NOMO-1 treated with dmso at 0.1 percent for 144 hours (cell line): ENCODE measurements at regions not wholly inside any gene's neighbourhood (a gene's known extent, or its start where the extent isn't known, plus 50 kb on each side); places are given as distances from the start of the nearest gene placed in this dataset.
"Not testable (repeated sequence)": the region's sequence is repeated elsewhere in the genome, so short reads cannot be mapped to it uniquely, and the experiment has no call there.

Experiments
- DNase-seq: peaks from one replicate; lab custom pipeline; 2025; ENCODE audit not compliant: unreplicated experiment; lab: John Stamatoyannopoulos, UW

- no peak for DNase-seq
These were observed 92.3 kb downstream of the BLID start for GRCh38 chr11:122023614-122024250.

- no peak for DNase-seq
These were observed 93.4 kb downstream of the BLID start for GRCh38 chr11:122022646-122023045.

GRCh38 chr11:122020902-122021301 is 95.1 kb downstream of the BLID start:
- DNase-seq, result no peak

DNA sequence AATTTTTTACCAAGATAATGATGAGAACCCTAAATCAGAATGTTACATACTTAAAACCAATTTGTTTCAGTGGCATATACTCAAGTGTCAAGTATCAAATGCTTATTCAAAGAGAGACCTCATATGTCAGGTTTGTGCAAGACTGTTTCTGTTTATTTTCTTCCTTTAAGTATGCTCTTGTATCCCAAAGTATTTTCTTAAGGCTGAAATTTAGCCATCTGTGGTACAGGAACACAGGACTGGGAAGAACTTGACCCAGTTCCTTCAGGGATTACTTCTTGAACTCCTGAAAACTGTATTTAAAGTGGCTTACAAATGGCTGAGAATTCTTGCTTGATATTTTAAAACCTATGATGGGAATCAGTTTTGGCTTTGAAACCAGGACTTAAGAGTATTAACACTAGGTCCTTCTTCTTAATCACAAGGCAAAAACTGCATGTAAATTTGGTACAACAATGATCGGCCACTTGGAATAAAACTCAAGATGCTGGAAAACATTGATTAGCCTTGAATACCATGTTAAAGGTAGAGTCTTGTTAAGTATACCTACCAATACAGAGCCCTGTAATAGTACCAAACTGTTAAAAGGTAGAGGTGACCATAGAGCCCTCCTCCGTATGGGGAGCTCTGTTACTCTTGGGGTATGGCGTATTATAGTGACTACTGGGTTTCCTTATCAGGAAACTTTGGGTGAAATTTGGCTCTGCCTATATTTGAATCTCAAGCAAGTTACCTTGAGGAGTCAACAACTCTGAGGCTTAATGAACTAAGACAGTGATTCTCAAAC is 95.9 kb downstream of the BLID start:
- no peak for DNase-seq

DNA sequence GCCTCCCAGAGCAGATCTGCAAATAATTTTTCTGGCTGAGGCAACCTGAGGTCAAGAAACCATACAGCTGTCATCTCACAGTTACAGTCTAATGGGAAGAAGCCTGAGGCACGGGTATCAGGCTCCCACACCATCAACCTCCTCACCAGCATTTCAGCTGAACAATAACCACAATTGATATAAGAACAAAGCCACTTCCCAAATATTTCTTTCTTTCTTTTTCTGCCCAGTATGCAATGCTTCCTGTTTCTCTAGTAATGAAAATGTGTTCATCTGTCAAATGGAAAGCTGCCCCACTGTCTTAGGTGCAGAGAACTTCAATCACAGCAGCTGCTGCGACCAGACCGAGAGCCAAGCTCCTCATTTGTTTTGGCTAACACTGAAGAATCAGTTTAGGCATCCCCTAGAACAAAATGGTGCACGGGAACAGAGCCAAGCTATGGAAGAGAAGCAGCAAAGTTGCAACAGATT is 108.4 kb downstream of the BLID start:
- peak; percentile 4 for DNase-seq

DNA sequence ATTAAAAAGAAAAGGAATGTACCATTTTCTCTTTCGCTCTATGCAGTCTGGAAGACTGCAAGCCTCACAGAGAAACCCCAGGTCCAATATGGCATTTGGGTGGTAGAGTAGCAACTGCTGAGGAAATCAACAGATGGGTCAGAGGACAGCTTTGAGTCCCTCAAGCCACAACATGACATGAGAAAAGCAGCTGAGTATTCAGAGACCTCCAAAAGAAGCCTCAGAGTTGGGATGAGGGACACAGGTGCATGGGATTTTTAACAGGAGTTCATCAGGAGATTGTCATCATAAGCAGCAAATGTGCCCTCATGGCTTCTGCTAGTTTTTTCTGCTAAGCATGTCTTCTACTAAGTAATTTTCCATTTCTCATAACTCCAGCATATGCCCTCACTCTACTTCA is 111.6 kb downstream of the BLID start:
- DNase-seq, result no peak

DNA sequence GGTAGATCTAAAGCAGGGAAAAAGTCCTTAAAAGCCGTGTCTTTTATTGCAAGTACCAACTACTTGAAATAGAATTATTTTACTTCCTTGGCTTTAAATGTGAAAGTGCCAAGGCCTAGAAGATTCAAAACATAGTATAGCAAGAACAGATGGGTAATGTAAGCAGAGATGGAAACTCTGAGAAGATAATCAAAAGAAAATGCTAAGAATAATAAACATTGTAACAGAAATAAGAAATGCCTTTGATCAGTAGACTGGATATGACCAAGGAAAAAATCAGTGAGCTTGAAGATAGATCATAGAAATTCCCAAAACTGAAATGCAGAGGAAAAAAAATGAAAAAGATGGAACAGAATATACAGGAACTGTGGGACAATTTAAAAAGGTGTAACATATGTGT is 113.1 kb downstream of the BLID start:
- DNase-seq, result no peak

DNA sequence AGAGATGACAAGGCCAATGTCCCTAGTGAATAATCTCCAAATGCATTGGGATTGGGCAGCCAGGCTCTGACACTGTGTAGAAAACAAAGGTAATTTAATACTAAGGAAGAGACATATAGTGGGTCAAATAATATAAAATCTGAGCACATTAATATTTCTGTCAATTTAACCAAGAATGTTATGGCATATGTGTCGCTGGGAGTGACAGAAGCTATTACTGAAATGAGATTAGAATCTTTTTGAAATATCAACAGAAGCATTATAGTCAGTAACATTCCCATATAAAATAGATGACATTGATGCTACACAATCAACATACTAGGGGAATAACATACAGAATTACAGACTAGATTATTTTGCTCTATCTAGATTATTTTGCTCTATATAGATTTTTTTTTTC is 114.0 kb downstream of the BLID start:
- DNase-seq, result no peak

GRCh38 chr11:121999651-122000050 is 116.4 kb downstream of the BLID start:
- DNase-seq, result no peak

- DNase-seq, result no peak
These were observed 119.4 kb downstream of the BLID start for GRCh38 chr11:121996574-121996973.

GRCh38 chr11:121983901-121984300 is 132.1 kb downstream of the BLID start:
- no peak for DNase-seq

GRCh38 chr11:121977914-121978313 is 138.1 kb downstream of the BLID start:
- not testable (repeated sequence) for DNase-seq

DNA sequence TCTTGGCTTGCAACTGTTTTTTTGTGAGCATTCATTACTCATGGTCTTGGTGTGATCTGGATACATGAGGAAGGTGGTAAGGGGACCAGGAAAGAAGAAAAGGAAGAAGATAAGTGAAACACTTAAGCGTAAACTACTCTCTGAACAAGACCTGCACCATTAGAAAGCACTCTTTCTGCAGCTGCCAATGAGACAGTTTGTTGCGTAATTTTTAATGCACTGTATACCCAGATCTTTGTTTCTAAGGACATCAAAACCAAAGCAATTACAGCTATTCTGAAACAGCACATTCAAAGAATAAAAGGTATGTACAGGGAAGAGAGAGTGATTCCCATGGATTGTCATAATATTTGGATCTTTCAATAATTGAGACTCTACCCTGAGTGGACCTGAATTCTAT is 147.4 kb downstream of the BLID start:
- no peak for DNase-seq

GRCh38 chr11:121967131-121967704 is 148.8 kb downstream of the BLID start:
- no peak for DNase-seq

DNA sequence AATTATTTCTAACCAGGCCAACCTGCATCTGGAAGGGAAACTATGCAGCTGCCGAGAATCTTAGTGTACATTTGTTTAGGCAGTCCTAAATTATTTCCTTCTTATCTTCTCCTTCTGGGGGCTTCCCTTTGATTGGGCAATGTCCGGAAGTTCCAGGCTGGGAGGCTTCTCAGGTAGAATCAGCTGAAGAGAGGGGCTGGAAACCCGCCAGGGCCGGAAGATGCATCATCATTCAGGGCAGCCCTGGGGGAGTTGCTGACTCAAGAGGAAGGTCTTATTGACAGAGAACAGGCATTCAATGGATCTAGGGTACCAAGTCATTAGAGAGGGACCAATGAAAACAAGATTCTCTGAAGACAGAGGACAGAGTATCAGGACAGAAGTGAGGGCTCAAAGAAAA is 150.7 kb downstream of the BLID start:
- DNase-seq, result no peak

- DNase-seq, result no peak
These were observed 151.4 kb downstream of the BLID start for GRCh38 chr11:121964591-121964990.

GRCh38 chr11:121963846-121964245 is 152.2 kb downstream of the BLID start:
- DNase-seq, result not testable (repeated sequence)

DNA sequence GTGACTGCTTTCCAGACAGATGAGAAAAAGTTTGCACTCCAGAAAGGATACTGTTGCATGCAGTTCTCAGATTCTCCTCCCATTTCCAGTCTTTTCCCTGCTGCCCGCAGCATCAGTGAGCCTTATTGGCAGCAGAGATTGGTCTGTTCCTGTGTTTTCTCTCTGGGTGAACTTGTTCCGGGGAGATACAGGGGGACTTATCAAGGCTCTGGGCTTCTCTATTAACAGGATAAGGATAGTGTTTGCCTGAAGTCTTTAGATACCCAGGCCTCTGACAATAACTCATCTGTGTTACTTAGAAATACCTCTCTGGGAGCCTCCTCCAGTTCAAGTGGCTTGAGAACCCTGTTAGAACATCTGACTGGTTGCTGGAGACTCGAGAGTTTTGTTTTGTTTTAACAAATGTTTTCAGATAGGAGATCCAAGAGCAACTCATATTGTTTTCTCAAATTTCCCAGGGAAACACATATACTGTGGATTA is 154.7 kb downstream of the BLID start:
- DNase-seq, result no peak

- no peak for DNase-seq
These were observed 157.1 kb downstream of the BLID start for GRCh38 chr11:121958971-121959325.

GRCh38 chr11:121958323-121958970 is 157.6 kb downstream of the BLID start:
- DNase-seq, result no peak

- DNase-seq, result no peak
These were observed 162.9 kb downstream of the BLID start for GRCh38 chr11:121953122-121953521.

GRCh38 chr11:121950160-121950559 is 165.9 kb downstream of the BLID start:
- no peak for DNase-seq
